B cell (primary cell): ENCODE measurements at regions not wholly inside any gene's neighbourhood (a gene's known extent, or its start where the extent isn't known, plus 50 kb on each side); places are given as distances from the start of the nearest gene placed in this dataset.

Experiments
- ATAC-seq: fragments of 200-7000 bp; cut with Tn5 transposase; one replicate; pipeline ENCODE4 v1.10.0; 2021; ENCODE audit warnings: low read depth, mild to moderate bottlenecking, moderate number of reproducible peaks, moderate library complexity
- CTCF ChIA-PET: fragments of 350-600 bp; sonication (Branson Sonifier 250); formaldehyde crosslinking; loops from one replicate; lab custom pipeline; 2021; ENCODE audit warnings: antibody characterized with exemption, inconsistent platforms; lab: Charles Lee
- POLR2A ChIA-PET: fragments of 350-600 bp; sonication (Branson Sonifier 250); formaldehyde crosslinking; loops from one replicate; lab custom pipeline; 2021; ENCODE audit warnings: antibody characterized with exemption; lab: Charles Lee
- DNase-seq: peaks from one replicate; pipeline ENCODE4 v3.0.0; 2013
- H2AFZ ChIP-seq: 2 replicates; pipeline ENCODE4 v1.6.1; 2012; ENCODE audit warnings: mild to moderate bottlenecking, low read depth, low read length; ENCODE audit not compliant: insufficient read depth, poor library complexity, severe bottlenecking
- H3K27ac ChIP-seq, 2 donors: 1 replicate in 1 of 2; 2 replicates in 1 of 2; pipeline ENCODE4 v1.5.1; 2012 to 2013; ENCODE audit warnings: low read length in 2 of 2, mild to moderate bottlenecking in 2 of 2, moderate library complexity in 1 of 2
- H3K27me3 ChIP-seq, 4 experiments: fragments of 200-600 bp in 1 of 4; sonication (generic) in 1 of 4; replicated peaks in 1 of 4; 1 replicate in 2 of 4; 2 replicates in 2 of 4; pipeline versions ENCODE4 v1.6.1 to v1.7.0; 2013 to 2016; ENCODE audit warnings: low read length in 3 of 4, mild to moderate bottlenecking in 2 of 4, mixed read lengths in 1 of 4, moderate library complexity in 1 of 4; ENCODE audit not compliant: insufficient read depth in 4 of 4, control insufficient read depth in 3 of 4; ENCODE audit errors: control extremely low read depth in 1 of 4
- H3K36me3 ChIP-seq, 2 experiments: replicated peaks in 1 of 2; 1 replicate in 1 of 2; 2 replicates in 1 of 2; pipeline versions ENCODE4 v1.6.1 to v1.7.1; 2013; ENCODE audit warnings: low read length in 1 of 2; ENCODE audit not compliant: insufficient read depth in 2 of 2, control insufficient read depth in 1 of 2; ENCODE audit errors: control extremely low read depth in 1 of 2, extremely low read depth in 1 of 2
- H3K4me1 ChIP-seq, 2 donors: fragments of 200-600 bp in 1 of 2; sonication (generic) in 1 of 2; 1 replicate in 1 of 2; 2 replicates in 1 of 2; pipeline versions ENCODE4 v1.5.1 to v1.6.1; 2013 to 2017; ENCODE audit warnings: low read length in 2 of 2; ENCODE audit not compliant: control insufficient read depth in 2 of 2, insufficient read depth in 2 of 2
- H3K4me2 ChIP-seq: replicated peaks from 2 replicates; pipeline ENCODE3; 2012; ENCODE audit warnings: mild to moderate bottlenecking, low read depth, low read length; ENCODE audit not compliant: poor library complexity, severe bottlenecking
- H3K4me3 ChIP-seq, 5 experiments: fragments of 200-600 bp in 1 of 5; sonication (generic) in 1 of 5; 1 replicate in 3 of 5; 2 replicates in 2 of 5; pipeline versions ENCODE4 v1.5.1 to v1.7.0; 2011 to 2016; ENCODE audit warnings: low read length in 4 of 5, mild to moderate bottlenecking in 4 of 5, low read depth in 2 of 5, control low read depth in 1 of 5, moderate library complexity in 1 of 5; ENCODE audit not compliant: insufficient read depth in 1 of 5; ENCODE audit errors: control extremely low read depth in 1 of 5, extremely low read depth in 1 of 5
- H3K79me2 ChIP-seq: fragments of 200-600 bp; sonication (generic); one replicate; pipeline ENCODE4 v1.6.0; 2016; ENCODE audit warnings: low read length; ENCODE audit not compliant: control insufficient read depth, insufficient read depth
- H3K9ac ChIP-seq: fragments of 200-600 bp; sonication (generic); 2 replicates; pipeline ENCODE4 v1.6.1; 2017; ENCODE audit warnings: mild to moderate bottlenecking, low read length, moderate library complexity
- H3K9me3 ChIP-seq, 3 donors: one replicate each; pipeline versions ENCODE4 v1.6.1 to v1.7.1; 2013; ENCODE audit warnings: low read length in 2 of 3; ENCODE audit not compliant: control insufficient read depth in 2 of 3, insufficient read depth in 1 of 3; ENCODE audit errors: control extremely low read depth in 1 of 3
- H4K20me1 ChIP-seq: 2 replicates; pipeline ENCODE4 v1.6.0; 2012; ENCODE audit warnings: mild to moderate bottlenecking, low read length; ENCODE audit not compliant: insufficient read depth, control insufficient read depth, poor library complexity, severe bottlenecking
- H3K27ac Mint-ChIP-seq: one replicate; pipeline ENCODE4 v1.8.0; 2021; ENCODE audit warnings: mixed read lengths
- H3K27me3 Mint-ChIP-seq: one replicate; pipeline ENCODE4 v1.8.0; 2021; ENCODE audit warnings: mixed read lengths
- H3K4me1 Mint-ChIP-seq: one replicate; pipeline ENCODE4 v1.8.0; 2021; ENCODE audit warnings: mixed read lengths
- H3K4me3 Mint-ChIP-seq: one replicate; pipeline ENCODE4 v1.8.0; 2021; ENCODE audit warnings: mixed read lengths
- H3K9me3 Mint-ChIP-seq: one replicate; pipeline ENCODE4 v1.8.0; 2022; ENCODE audit warnings: mixed read lengths; ENCODE audit not compliant: insufficient read depth
- EZH2 ChIP-seq: IDR thresholded peaks from 2 replicates; pipeline ENCODE4 v1.6.1; 2012; ENCODE audit warnings: borderline replicate concordance, low read depth, mild to moderate bottlenecking, moderate library complexity, low read length; ENCODE audit not compliant: insufficient read depth, poor library complexity, severe bottlenecking
- WGBS: methylation state at CpG from one replicate; pipeline ENCODE4 v1.1.5; 2013; ENCODE audit warnings: missing lambda C conversion rate; ENCODE audit not compliant: insufficient coverage; 5-methylcytosine and 5-hydroxymethylcytosine counted together
- intact Hi-C: fragments of 100-400 bp; cut with micrococcal nuclease; formaldehyde crosslinking; loops from one replicate; pipeline ENCODE4 v1.10.0; 2022
- TF ChIP-seq, protein P1 (sequence below): fragments of 200-600 bp; IDR thresholded peaks from one replicate; pipeline ENCODE4 v1.8.0; 2022; ENCODE audit warnings: antibody characterized with exemption, mild to moderate bottlenecking

DNA sequence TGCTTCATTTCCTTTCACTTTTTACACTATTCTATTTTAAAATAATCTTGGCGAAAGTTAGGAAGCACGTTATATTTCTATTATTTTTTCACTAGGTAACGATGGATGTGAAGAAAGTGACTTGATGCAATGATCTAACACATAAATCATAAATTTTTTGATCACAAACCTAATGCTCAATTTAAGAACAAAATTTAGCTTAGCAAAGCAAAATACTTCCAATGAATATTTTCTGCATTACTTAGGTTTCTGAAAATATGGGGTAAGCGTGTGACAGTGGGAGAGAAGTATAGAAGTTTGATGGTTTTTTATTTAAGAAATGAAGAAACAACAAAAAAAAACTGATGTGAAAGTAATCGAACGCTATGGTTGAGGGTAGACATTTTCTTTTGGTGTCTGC, 1528.7 kb upstream of the CDH9 start:
- Histone ChIP-seq H2AFZ (no peak overlapping the region), H3K4me1 (no peaks in the 10 kb centered on the region), H4K20me1 (no peaks in the 10 kb centered on the region), H3K4me2 (no peak overlapping the region), H3K36me3 (no peaks in the 10 kb centered on the region), H3K4me3 (no peak overlapping the region), H3K9ac (no peak overlapping the region), H3K79me2 (no peaks in the 10 kb centered on the region), H3K27ac (no peak overlapping the region), H3K27me3 (no peaks in the 10 kb centered on the region), H3K9me3 (no peaks in the 10 kb centered on the region)
- Mint-ChIP-seq H3K9me3 (peaks cover 6% of the 10 kb centered on the region), H3K4me1 (no peaks in the 10 kb centered on the region), H3K27me3 (no peaks in the 10 kb centered on the region), H3K4me3 (no peak overlapping the region), H3K27ac (no peak overlapping the region)
- no peak for ATAC-seq
- TF ChIP-seq EZH2, result no peak
- TF ChIP-seq, protein P1, sequence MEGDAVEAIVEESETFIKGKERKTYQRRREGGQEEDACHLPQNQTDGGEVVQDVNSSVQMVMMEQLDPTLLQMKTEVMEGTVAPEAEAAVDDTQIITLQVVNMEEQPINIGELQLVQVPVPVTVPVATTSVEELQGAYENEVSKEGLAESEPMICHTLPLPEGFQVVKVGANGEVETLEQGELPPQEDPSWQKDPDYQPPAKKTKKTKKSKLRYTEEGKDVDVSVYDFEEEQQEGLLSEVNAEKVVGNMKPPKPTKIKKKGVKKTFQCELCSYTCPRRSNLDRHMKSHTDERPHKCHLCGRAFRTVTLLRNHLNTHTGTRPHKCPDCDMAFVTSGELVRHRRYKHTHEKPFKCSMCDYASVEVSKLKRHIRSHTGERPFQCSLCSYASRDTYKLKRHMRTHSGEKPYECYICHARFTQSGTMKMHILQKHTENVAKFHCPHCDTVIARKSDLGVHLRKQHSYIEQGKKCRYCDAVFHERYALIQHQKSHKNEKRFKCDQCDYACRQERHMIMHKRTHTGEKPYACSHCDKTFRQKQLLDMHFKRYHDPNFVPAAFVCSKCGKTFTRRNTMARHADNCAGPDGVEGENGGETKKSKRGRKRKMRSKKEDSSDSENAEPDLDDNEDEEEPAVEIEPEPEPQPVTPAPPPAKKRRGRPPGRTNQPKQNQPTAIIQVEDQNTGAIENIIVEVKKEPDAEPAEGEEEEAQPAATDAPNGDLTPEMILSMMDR, result no peak
- no CpG with 5 or more reads among the region's 6 CpGs for WGBS
- POLR2A ChIA-PET, result no interaction called here
- CTCF ChIA-PET, result no interaction called here
- intact Hi-C loops, result no loop called here
- DNase-seq, result no peak

DNA sequence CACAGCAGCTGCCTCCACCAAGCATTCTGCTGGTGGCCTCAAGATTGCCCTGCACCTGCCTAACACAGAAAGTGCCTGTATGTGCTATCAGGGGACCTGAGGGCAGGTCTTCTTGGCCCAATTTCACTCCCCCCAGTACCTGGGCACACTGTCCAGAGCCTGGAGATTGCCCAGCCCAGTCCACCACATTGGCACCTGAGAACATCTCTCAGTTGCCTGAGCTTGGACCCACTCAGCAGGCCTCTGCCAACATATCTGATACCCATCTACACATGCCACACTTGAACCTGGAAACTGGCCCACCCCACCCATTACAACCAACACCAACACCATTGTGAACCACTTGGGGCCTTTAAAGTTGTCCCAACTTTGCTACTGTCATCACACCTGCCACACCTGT, 1523.1 kb upstream of the CDH9 start:
- H3K27me3 Mint-ChIP-seq, result no peaks in the 10 kb centered on the region
- ATAC-seq (no peak), DNase-seq (no peak)
- H3K9me3 ChIP-seq, result peaks cover 0 to 17% (median 0%) of the 10 kb centered on the region in 3 donors
- no peaks in the 10 kb centered on the region for H3K79me2 ChIP-seq
- H3K9me3 Mint-ChIP-seq, result peaks cover 10% of the 10 kb centered on the region
- no peak overlapping the region for H3K4me3 ChIP-seq
- no peak overlapping the region for H3K4me3 Mint-ChIP-seq
- H3K9ac ChIP-seq, result no peak overlapping the region
- no peaks in the 10 kb centered on the region for H3K4me1 Mint-ChIP-seq
- H2AFZ ChIP-seq, result no peak overlapping the region
- POLR2A ChIA-PET, result no interaction called here
- H3K36me3 ChIP-seq, result no peaks in the 10 kb centered on the region
- no peak overlapping the region for H3K4me2 ChIP-seq
- intact Hi-C loops, result no loop called here
- no peak overlapping the region for H3K27ac ChIP-seq
- H3K27ac Mint-ChIP-seq, result no peak overlapping the region
- TF ChIP-seq, protein P1, result no peak
- no peak for TF ChIP-seq EZH2
- CTCF ChIA-PET, result no interaction called here
- no peaks in the 10 kb centered on the region for H4K20me1 ChIP-seq
- no peaks in the 10 kb centered on the region for H3K27me3 ChIP-seq
- no peaks in the 10 kb centered on the region for H3K4me1 ChIP-seq
